ENCODE measurements at regions not wholly inside any gene's neighbourhood (a gene's known extent, or its start where the extent isn't known, plus 50 kb on each side); places are given as distances from the start of the nearest gene placed in this dataset.

- CTCF ChIA-PET, result no interaction called here
Measured at GRCh38 chr9:85344901-85345300, 396.9 kb downstream of the AGTPBP1 start.

GRCh38 chr9:85339338-85339737, 402.4 kb downstream of the AGTPBP1 start:
- Histone ChIP-seq H3K36me3 (ENCODE audit: control insufficient read depth, insufficient read depth, low read length) (no peaks in the 10 kb centered on the region), H3K27me3 (ENCODE audit: control insufficient read depth, insufficient read depth, low read length) (no peaks in the 10 kb centered on the region), H3K4me3 (ENCODE audit: low read depth in 2 of 2, low read length in 2 of 2) (no peak overlapping the region), H3K27ac (ENCODE audit: low read length) (no peak overlapping the region), H3K9me3 (ENCODE audit: control insufficient read depth, insufficient read depth, low read depth, low read length) (no peaks in the 10 kb centered on the region), H3K4me1 (ENCODE audit: control insufficient read depth, insufficient read depth, low read length) (no peaks in the 10 kb centered on the region)
- DNase-seq (ENCODE audit: low read depth, low spot score) (no peak), ATAC-seq (no peak)
- intact Hi-C loops (cut with micrococcal nuclease; ENCODE audit: unreplicated experiment), result no loop called here
- no TSS peak for BruUV-seq (replicated peaks)
- ChIA-PET POLR2A (no interaction called here), CTCF (no interaction called here)
- TF ChIP-seq CTCF (IDR thresholded peaks at IDR 0.05) (no peak), TCF7L2 (IDR thresholded peaks at IDR 0.05; ENCODE audit: low read depth, low read length) (no peak), REST (IDR thresholded peaks at IDR 0.05; ENCODE audit: insufficient read depth in 1 of 2, low read depth in 2 of 2, low read length in 1 of 2) (no peak), SIN3A (IDR thresholded peaks at IDR 0.05; ENCODE audit: borderline replicate concordance, insufficient read depth, low read depth, low read length) (no peak), POLR2AphosphoS5 (IDR thresholded peaks at IDR 0.05; ENCODE audit: low read depth, low read length) (no peak)
- in situ Hi-C loops (cut with HindIII; ENCODE audit: low pct_unique_long_range_greater_than_20kb, low sequenced_read_pairs), result no loop called here

More at GRCh38 chr9:85344901-85345300, 396.9 kb downstream of the AGTPBP1 start:
- no peaks in the 10 kb centered on the region for H3K4me1 ChIP-seq (ENCODE audit: control insufficient read depth, insufficient read depth, low read length)
- intact Hi-C loops (cut with micrococcal nuclease; ENCODE audit: unreplicated experiment) (no loop called here), in situ Hi-C loops (cut with HindIII; ENCODE audit: low pct_unique_long_range_greater_than_20kb, low sequenced_read_pairs) (no loop called here)
- TF ChIP-seq CTCF (IDR thresholded peaks at IDR 0.05) (no peak), SIN3A (IDR thresholded peaks at IDR 0.05; ENCODE audit: borderline replicate concordance, insufficient read depth, low read depth, low read length) (no peak), REST (IDR thresholded peaks at IDR 0.05; ENCODE audit: insufficient read depth in 1 of 2, low read depth in 2 of 2, low read length in 1 of 2) (no peak), POLR2AphosphoS5 (IDR thresholded peaks at IDR 0.05; ENCODE audit: low read depth, low read length) (no peak), TCF7L2 (IDR thresholded peaks at IDR 0.05; ENCODE audit: low read depth, low read length) (no peak)
- H3K36me3 ChIP-seq (ENCODE audit: control insufficient read depth, insufficient read depth, low read length), result no peaks in the 10 kb centered on the region
- DNase-seq (ENCODE audit: low read depth, low spot score), result no peak
- POLR2A ChIA-PET, result no interaction called here
- no peak overlapping the region for H3K27ac ChIP-seq (ENCODE audit: low read length)
- ATAC-seq, result no peak
- H3K9me3 ChIP-seq (ENCODE audit: control insufficient read depth, insufficient read depth, low read depth, low read length), result no peaks in the 10 kb centered on the region
- no peaks in the 10 kb centered on the region for H3K27me3 ChIP-seq (ENCODE audit: control insufficient read depth, insufficient read depth, low read length)
- H3K4me3 ChIP-seq (ENCODE audit: low read depth in 2 of 2, low read length in 2 of 2), result no peak overlapping the region
- BruUV-seq (replicated peaks), result no TSS peak
